NCI-H2171 treated with DMSO at 0.1 percent for 48 hours (cell line): ENCODE measurements at regions not wholly inside any gene's neighbourhood (a gene's known extent, or its start where the extent isn't known, plus 50 kb on each side); places are given as distances from the start of the nearest gene placed in this dataset.

ENCODE experiments used
- DNase-seq: peaks from one replicate; lab custom pipeline; 2025; lab: John Stamatoyannopoulos, UW

DNA sequence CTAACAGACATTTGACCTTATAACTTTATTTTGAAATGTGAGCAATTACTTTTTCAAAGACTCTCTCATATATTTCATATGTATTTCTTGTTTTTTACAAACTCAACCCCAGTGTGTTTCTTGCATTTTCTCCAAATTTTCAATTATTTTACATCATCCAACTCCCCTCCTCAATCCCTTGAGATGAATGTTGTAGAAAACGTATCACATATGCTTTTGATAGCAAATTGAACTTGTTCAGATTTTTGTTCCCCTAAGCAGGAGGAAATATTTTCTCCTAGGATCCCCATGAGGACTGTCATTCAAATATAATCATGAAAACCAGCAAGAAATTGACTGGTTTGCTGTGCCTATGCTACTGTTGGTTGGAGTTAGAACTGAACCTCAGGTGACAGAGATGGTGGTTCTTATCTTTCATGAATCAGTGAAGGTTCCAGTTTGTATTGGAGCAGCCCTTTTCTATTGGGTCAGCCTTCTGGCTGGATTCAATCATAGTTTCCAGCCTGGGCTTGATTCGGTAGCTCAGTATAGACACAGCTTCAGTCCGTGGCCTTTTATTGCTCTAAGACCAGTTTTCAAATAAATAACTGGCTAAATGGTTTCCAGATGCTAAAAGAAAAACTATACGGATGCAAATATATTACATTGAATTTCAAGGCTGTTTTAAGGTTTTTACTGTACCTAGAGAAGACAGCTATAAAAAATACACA, 591.0 kb downstream of the EPHA4 start:
- DNase-seq = no peak

DNA sequence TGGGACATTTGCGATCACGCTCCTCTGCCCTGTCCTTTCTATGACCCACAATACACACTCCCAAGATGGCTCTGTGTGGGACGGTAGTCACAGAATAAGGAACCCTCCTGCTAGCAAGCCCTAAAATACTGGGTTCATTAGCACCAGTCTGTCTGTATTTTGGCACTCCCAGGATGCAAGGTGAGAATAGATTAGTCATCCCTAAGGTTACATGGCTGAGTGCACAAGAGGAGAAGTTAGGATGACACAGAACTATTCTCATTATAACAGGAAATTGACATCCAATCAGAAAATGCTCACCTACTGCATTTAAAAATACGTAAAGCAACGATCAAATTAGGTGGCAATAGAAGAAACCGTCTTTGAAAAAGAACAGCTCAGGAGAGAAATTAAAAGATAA, 590.2 kb downstream of the EPHA4 start:
- no peak for DNase-seq

DNA sequence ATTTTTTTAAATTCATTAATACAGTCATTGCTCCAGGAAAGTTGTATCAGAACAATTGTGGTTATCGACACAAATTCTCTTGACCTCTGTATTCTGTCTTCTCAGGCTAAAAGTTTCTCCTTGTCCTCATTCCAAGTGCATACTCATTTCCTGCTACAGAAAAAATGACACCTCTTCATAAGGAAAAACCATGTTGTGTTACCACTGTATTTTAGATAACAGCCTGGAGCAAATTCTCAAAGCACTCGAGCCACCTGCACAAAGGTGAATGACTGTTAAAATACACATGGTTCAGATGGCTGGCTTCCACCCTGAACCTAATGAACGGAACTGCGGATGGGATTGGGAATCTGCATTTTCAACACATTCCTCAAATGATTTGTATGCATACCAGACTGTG, 586.5 kb downstream of the EPHA4 start:
- DNase-seq = no peak

DNA sequence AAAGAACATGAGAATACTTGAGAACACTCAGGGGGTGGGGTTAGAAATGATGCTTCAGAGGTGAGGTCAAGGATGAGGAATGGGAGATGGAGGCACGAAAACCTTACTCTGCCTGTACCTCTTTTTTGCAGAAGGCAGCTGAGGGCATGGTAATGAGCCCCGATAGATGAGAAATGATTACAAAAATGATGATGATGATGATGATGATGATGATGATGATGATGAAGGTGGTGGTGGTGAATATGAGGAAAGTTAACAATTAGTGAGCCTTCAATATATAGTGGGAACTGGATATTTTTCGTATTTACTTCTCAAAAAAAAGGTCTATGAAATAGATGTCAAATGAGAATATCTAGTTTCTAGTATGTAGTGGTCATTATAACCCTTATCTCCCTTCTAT, 584.3 kb downstream of the EPHA4 start:
- no peak for DNase-seq

DNA sequence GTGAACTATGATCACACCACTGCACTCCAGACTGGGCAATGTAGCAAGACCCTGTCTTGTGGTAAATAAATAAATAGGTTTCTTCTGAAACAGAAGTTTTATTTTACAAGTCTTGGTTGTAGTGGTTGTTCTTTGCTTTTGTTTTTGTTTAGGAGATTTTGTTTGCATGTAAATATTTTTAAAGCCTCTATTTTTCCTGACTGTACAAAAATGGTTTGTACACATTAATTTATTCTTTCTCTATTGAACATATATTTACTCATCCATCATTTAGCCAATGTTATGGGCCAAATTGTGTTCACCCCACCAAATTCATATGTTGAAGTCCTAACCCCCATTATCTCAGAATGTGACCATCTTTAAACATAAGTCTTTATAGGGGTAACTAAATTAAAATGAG, 580.1 kb downstream of the EPHA4 start:
- DNase-seq = no peak

DNA sequence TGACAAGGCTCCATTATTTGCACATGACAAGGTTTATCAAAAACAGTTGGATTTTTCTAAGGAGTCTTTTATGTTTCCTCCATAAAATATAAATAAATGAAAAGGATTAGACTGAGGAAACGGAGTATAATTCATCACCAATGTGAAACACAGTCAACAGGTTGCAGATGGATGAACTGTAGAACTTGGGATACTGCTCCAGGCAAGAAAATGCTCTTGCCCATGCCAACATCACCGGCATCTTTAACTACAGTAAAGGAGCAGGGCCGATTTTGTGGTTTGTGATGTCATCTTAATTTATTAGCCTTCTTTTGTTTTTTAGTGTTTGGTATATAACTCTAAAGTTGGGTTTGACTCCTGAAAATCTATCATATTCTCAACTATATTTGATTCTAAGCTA, 577.3 kb downstream of the EPHA4 start:
- DNase-seq = no peak

DNA sequence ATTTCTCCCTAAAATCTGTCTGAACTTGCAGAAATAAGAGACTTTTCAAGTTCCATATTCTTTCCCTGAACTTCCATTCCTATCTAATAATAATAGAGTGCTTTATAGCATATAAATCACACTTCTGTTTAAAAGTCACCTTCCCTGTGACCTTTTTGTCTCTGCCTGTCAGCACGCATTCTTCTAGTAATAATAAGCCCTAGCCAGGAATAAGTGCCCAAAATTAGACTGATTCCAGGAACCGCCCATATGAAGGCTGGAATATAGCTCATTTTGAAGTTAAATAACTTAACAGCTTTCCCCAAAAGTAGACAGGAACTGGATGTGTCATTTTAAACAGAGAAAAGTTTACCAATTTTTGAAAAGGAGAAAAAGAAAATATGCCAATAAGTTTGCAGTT, 576.5 kb downstream of the EPHA4 start:
- DNase-seq = no peak

DNA sequence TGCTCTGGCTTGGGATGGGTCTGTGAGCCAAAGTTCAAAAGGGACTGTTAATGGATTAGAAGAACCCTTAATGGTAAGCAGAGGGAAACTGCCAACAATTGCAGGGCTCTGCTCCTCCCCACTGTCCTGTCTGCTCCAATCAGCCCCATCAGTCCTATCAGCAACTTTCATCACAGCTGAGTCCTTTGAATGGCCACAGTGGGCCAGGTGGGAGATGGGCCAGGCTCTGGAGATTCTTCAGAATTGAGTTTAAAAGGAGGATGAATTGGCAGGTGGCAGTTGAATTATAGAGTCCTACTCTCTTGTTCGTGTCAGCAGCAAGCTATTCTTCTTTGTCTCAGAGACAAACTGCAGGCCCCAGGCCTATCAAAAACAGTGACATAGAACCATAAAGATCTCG, 573.9 kb downstream of the EPHA4 start:
- DNase-seq = no peak

DNA sequence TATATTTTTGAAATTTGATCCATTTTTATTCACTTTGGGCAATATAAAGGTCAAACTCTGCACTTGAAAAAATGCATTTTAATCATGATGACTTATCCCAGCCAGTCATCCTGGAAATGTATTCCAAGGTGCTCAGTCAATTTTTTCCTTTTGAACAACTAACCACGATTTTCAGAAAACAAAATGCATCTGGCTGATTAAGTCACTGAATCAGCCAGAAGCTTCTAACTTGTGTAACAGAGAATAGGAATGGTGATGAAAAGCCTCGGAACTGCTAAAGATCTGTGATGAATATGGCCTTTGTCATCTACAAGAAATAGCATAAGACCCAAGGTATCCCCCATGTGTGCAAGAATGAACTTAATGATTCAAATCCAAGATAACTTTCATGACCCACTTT, 572.7 kb downstream of the EPHA4 start:
- no peak for DNase-seq

DNA sequence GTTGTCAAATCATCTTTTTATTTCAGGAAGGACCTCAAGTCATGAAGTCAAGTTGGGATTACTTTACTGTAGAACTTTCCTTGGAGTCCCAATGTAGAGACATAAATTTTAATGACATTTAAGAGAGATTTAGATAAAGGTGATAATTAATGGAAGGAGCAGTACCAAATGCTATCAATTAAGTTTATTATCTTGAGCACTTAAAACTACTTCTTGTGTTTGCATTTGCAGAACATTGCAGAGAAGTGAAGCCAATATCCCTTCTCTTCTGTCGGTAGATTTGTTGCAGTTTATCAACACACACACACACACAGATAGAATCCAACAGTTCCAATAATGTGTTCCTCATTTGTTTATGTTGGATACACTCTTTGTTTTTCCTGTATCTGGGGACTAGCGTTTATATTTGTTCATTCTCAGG, 570.7 kb downstream of the EPHA4 start:
- no peak for DNase-seq

DNA sequence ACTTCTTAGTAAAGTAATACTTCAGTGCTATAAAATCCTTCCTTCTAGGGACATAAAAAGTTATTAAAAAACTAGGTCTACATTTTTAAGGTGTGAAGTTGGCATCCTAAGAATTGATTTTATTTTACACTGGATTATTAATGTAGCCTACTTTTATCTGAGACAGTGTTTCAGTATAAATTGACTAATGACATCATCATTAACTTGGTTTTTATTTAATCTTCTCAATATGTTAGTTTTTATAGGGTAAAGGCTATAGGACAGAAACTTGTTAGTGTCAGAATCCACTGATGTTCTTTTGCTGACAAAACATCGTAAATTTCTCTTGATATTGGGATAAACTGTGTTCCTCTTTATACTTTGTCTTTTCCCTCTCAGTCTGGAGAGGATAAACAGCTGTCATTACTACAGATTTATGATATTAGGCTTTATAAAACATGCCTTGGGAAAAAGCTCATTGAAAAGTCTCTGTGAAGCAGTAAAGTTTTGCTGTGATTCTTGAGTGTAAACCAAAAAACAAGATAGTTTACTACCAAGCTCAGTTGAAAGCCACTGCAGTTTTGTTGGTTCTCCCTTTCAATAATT, 569.9 kb downstream of the EPHA4 start:
- DNase-seq = no peak

DNA sequence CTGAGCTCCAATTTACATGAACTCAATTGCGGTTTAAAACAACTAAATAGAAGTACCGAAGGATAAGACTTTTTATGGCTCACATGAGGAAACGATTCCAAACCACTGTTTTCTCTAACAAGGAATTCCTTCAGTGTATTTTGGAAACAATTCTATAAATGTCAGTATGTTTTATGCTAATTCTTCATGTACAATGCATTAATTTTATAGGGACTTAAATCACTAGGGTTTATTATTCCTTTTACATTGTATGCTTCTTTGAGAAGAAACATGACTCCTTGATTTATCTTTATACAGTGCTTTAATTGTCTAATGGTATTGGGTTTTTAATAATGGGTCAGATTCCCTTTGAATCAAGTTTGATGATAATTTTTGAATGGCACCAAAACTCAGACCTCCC, 566.8 kb downstream of the EPHA4 start:
- no peak for DNase-seq

DNA sequence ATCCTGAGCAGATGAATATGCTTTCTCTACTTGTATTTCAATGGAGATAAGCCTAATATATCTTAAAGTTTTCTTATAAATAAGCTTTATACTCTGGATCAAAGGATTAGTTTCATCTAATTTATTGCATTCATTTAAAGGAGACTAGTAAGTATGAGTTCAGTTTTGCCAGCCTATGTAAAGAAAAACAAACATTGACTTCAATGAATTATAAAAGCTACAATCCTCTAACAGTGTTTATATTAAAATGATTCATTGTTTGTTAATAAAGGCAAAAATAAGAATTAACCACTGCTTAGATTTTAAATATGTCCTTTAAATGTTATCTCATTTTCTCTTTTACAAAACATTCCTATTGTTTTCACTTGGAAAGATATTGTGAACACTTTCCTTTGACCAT, 566.0 kb downstream of the EPHA4 start:
- no peak for DNase-seq

DNA sequence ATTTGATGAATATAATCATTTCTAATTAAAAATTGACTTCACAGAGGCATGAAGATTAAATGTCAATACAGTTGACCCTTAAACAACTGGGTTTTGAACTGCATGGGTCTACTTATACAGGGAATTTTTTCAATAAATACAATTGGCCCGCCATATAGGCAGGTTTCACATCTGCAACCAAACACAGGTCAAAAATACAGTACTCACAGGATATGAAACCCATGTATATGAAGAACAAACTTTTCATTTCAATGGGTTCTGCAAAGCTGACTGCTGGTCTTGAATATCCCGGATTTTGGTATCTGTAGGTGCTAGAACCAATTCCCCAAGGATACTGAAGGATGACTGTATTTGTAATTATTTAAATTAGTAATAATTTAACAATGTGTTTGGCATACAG, 555.6 kb downstream of the EPHA4 start:
- DNase-seq = no peak

DNA sequence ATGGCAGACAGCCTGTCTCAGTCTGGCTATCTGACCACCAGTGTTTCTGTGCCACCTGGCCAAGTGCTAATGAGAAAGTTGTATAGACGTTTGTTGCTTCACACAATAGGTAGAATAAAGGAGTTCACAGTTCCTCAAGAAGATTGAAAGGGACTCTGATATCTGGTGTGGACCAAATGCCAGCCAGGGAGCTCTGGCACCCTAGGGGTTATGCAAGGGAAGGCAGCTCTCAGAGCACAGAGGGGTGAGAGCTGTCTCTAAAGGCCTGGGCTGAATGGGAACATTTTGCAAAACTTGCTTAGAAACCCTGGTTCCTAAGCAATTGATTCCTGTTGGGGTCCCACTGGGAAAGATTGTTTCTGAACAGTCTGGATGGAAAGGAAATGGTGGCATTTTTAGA, 553.8 kb downstream of the EPHA4 start:
- no peak for DNase-seq

DNA sequence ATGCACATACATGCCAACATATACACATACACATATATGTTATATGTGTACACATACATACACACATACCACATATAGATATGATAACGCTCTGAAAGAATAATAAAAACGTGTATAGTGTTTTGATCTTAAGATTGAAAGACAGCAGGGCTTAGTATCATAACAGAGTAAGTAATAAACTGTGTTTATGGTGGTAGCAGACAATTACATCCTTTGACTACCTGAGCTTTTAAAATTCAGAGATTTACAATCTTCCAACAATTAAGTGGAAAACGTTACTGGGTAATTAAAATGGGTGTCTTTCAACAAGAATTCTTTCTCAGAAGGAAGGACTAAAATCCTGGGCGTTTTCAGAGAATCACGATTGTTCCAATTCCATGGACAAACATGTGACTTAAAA, 552.4 kb downstream of the EPHA4 start:
- no peak for DNase-seq

DNA sequence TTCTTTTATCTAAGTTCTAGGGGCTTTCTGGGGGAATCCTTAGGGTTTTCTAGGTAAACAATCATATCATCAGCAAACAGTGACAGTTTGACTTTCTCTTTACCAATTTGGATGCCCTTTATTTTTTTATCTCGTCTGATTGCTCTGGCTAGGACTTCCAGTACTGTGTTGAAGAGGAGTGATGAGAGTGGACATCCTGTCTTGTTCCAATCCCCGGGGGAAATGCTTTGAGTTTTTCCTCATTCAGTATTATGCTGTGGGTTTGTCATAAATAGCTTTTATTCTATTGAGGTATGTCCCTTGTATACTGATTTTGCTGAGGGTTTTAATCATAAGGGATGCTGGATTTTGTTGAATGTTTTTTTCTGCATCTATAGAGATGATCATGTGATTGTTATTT, 549.5 kb downstream of the EPHA4 start:
- no peak for DNase-seq

DNA sequence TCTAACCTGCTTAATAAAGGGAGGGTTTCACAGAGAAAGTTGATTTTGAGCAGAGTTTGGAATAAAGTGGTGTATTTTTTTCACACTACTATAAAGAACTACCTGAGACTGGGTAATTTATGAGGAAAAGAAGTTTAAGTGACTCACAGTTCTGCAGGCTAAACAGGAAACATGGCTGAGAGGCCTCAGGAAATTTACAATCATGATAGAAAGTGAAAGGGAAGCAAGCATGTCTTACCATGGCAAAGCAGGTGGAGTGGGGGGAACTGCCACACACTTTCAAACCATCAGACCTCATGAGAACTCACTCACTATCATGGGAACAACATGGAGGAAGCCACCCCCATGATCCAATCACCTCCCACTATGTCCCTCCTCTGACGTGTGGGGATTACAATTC, 546.7 kb downstream of the EPHA4 start:
- no peak for DNase-seq

DNA sequence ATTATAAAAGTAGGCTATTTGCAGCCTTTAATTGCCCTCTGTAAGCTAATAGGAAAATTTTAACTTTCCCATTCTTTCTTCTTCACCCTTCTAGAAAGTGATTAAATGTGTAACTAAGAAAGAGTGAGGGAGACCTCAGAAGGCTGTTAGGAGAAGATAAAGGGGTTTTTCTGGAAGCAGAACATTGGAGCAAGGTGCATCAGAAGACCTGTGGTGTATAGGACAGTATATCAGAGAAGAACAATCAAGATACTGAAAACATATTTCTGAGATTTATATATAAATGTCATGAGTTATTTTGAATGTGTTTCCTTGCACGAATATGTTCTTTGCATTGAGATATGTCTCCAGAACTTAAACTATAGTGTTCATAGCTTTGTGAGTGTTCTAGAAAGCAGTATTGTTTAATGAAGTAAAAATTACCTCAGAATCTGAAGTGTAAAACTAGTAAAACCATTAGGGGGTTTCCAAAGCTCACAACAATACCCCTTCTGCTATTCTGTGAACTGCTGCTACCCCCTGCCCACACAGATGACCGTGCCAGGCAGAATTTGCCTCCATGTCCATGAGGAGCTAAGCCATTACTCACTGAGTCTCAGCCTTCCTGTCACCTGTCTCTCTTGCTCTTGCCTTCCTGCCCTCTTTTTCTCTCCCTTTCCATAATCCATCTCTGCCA, 537.9 kb downstream of the EPHA4 start:
- no peak for DNase-seq

DNA sequence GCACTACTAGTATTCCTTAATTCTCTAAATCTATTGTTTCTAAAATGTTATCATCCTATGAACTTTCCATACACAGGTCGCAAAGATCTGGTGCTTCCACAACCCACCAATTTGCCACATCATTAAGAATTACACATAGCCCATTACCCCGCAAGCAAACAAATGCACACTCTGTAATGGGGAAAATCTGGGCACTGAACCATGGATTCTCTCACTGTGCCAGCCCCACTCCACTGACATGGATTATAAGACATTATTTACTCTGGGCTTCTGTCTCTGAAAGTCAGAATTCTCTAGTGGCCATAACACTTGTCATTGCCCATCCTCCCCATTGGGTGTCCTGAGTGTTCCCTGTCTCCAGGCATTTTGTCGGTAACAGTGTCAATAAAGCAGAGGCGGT, 537.1 kb downstream of the EPHA4 start:
- no peak for DNase-seq

DNA sequence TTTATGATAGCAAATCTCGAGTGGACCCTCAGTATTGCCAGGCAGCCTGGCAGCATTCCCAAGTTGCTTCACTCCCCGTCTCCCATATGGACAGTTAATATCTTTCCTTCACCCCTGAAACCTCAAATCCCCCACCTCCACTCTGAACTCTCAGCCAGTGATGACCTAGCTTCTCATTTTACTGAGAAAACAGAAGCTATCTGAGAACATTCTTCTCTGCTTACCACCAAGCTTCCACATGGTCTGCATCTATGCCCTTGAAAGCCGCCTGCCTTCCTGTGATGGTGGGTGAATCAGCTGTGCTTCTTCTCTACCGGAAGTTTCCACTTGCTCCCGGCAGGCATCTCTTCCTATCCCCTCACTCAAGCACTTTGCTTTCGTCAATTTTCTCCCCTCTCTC, 529.2 kb downstream of the EPHA4 start:
- DNase-seq = no peak

DNA sequence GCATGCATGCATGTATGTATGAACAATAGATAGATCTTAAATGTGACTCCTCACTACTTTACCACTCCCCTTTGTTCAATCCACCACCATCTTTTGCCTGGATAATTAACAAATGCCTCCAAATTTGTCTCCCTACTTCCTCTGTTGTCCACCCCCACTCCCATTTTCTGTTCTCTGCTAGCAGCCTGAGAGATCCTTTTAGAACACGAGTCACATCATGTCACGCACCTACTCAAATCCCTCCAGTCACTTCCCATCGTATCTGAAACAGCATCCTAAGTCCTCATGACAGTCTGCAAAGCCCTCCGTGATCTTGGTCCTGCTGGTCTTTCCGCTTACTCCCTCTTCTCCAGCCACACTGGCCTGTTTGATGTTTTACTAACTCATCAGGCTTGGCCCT, 527.3 kb downstream of the EPHA4 start:
- no peak for DNase-seq

DNA sequence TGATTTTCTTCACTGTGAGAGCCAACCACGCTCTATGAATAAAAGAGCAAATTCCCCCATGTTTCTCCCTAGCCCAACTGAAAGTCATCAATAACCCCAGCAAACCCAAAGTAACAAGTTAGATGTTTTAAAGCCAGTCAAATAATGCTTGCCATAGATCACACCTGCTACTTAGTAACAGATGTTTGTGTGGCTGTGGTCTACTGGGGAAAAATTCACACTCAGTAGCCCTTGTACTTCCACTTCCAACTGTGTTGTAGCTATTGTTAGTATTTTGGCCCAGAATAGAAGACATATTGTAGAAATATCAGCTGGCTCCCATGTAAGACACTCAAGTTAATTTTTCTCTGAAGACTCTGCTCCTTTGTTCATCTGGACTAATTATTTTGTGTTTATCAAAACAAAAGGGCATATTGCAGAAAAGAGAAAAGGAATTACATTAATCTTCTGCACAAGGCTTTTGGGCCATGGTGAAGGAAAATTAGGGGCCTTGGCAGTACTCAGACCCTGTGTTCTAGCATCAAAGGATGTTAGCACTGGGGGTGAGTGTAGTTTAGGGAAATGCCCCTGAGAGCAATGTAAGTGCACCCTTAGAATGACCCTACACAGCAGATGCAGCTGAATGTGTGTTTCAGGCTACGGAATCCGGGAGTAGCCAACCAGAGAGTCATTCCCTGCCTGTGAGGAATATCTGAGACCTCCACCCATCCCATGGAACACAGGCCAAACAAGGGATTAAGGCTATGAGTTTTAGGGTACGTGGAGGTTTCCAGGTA, 521.9 kb downstream of the EPHA4 start:
- no peak for DNase-seq
